T-helper 17 cell (primary cell): ENCODE measurements at regions not wholly inside any gene's neighbourhood (a gene's known extent, or its start where the extent isn't known, plus 50 kb on each side); places are given as distances from the start of the nearest gene placed in this dataset.

ENCODE experiments used
- ATAC-seq: fragments of 150-1000 bp; cut with Tn5 transposase; 2 replicates; pipeline ENCODE4 v1.10.0; 2021; ENCODE audit warnings: mild to moderate bottlenecking, moderate library complexity
- DNase-seq, 3 donors: peaks; one replicate each; pipeline versions ENCODE4 v3.0.0 to v3.0.0-alpha.2; 2020 to 2021
- H3K9me3 ChIP-seq: one replicate; pipeline ENCODE4 v1.7.0; 2013; ENCODE audit warnings: low read length, mild to moderate bottlenecking; ENCODE audit not compliant: control insufficient read depth, poor library complexity, severe bottlenecking
- H3K27ac Mint-ChIP-seq: one replicate; pipeline ENCODE4 v1.8.0; 2022; ENCODE audit warnings: mild to moderate bottlenecking, moderate library complexity, mixed read lengths
- H3K27me3 Mint-ChIP-seq: one replicate; pipeline ENCODE4 v1.8.0; 2022; ENCODE audit warnings: mixed read lengths
- H3K36me3 Mint-ChIP-seq: one replicate; pipeline ENCODE4 v1.8.0; 2022; ENCODE audit warnings: low read depth, mixed read lengths
- H3K4me1 Mint-ChIP-seq: one replicate; pipeline ENCODE4 v1.8.0; 2022; ENCODE audit warnings: mild to moderate bottlenecking, mixed read lengths
- H3K4me3 Mint-ChIP-seq: one replicate; pipeline ENCODE4 v1.8.0; 2022; ENCODE audit warnings: mild to moderate bottlenecking, moderate library complexity, mixed read lengths

GRCh38 chr20:62527781-62528180 is 52.0 kb upstream of the GATA5 start:
- Mint-ChIP-seq H3K27ac (no peak overlapping the region), H3K4me1 (no peaks in the 10 kb centered on the region), H3K36me3 (peaks cover 2% of the 10 kb centered on the region), H3K27me3 (peaks cover 41% of the 10 kb centered on the region), H3K4me3 (no peak overlapping the region)
- no peaks in the 10 kb centered on the region for H3K9me3 ChIP-seq
- DNase-seq, result no peak
- no peak for ATAC-seq

GRCh38 chr20:62528983-62529891 is 53.4 kb upstream of the GATA5 start:
- Mint-ChIP-seq H3K27me3 (peaks cover 36% of the 10 kb centered on the region), H3K4me1 (no peaks in the 10 kb centered on the region)
- no peak for ATAC-seq

GRCh38 chr20:62529896-62530642 is 54.3 kb upstream of the GATA5 start:
- Mint-ChIP-seq H3K27me3 (peaks cover 41% of the 10 kb centered on the region), H3K36me3 (peaks cover 2% of the 10 kb centered on the region), H3K27ac (no peak overlapping the region), H3K4me3 (no peak overlapping the region), H3K4me1 (no peaks in the 10 kb centered on the region)
- ATAC-seq (no peak), DNase-seq (no peak)
- no peaks in the 10 kb centered on the region for H3K9me3 ChIP-seq

More at GRCh38 chr20:62528983-62529891, 53.4 kb upstream of the GATA5 start:
- H3K27ac Mint-ChIP-seq, result no peak overlapping the region
- H3K36me3 Mint-ChIP-seq, result peaks cover 2% of the 10 kb centered on the region
- no peak overlapping the region for H3K4me3 Mint-ChIP-seq
- no peak for DNase-seq
- H3K9me3 ChIP-seq, result no peaks in the 10 kb centered on the region

GRCh38 chr20:62530643-62531032 is 54.8 kb upstream of the GATA5 start:
- peaks cover 2% of the 10 kb centered on the region for H3K36me3 Mint-ChIP-seq
- H3K4me1 Mint-ChIP-seq, result no peaks in the 10 kb centered on the region

GRCh38 chr20:62531046-62531838 is 55.4 kb upstream of the GATA5 start:
- no peak overlapping the region for H3K27ac Mint-ChIP-seq
- H3K4me1 Mint-ChIP-seq, result no peaks in the 10 kb centered on the region
- DNase-seq (no peak), ATAC-seq (no peak)
- peaks cover 30% of the 10 kb centered on the region for H3K27me3 Mint-ChIP-seq
- no peaks in the 10 kb centered on the region for H3K36me3 Mint-ChIP-seq
- H3K9me3 ChIP-seq, result no peaks in the 10 kb centered on the region
- H3K4me3 Mint-ChIP-seq, result no peak overlapping the region

More at GRCh38 chr20:62530643-62531032, 54.8 kb upstream of the GATA5 start:
- Mint-ChIP-seq H3K4me3 (no peak overlapping the region), H3K27ac (no peak overlapping the region), H3K27me3 (peaks cover 36% of the 10 kb centered on the region)
- DNase-seq (no peak), ATAC-seq (no peak)
- no peaks in the 10 kb centered on the region for H3K9me3 ChIP-seq

- DNase-seq, result no peak
- no peak overlapping the region for H3K4me3 Mint-ChIP-seq
- no peaks in the 10 kb centered on the region for H3K4me1 Mint-ChIP-seq
- H3K9me3 ChIP-seq, result no peaks in the 10 kb centered on the region
- H3K36me3 Mint-ChIP-seq, result no peaks in the 10 kb centered on the region
- no peak for ATAC-seq
- H3K27ac Mint-ChIP-seq, result no peak overlapping the region
- H3K27me3 Mint-ChIP-seq, result peaks cover 23% of the 10 kb centered on the region
These were observed 57.1 kb upstream of the GATA5 start for GRCh38 chr20:62532921-62533320.

- H3K9me3 ChIP-seq, result no peaks in the 10 kb centered on the region
- Mint-ChIP-seq H3K4me3 (no peak overlapping the region), H3K27ac (no peak overlapping the region), H3K36me3 (no peaks in the 10 kb centered on the region), H3K4me1 (no peaks in the 10 kb centered on the region), H3K27me3 (peaks cover 18% of the 10 kb centered on the region)
- DNase-seq, result no peak
- ATAC-seq, result no peak
These were observed 58.0 kb upstream of the GATA5 start for GRCh38 chr20:62533591-62534495.

GRCh38 chr20:62534526-62535221 is 58.9 kb upstream of the GATA5 start:
- Mint-ChIP-seq H3K4me3 (no peak overlapping the region), H3K27me3 (peaks cover 15% of the 10 kb centered on the region), H3K4me1 (no peaks in the 10 kb centered on the region), H3K27ac (no peak overlapping the region), H3K36me3 (no peaks in the 10 kb centered on the region)
- ATAC-seq (no peak), DNase-seq (no peak)
- no peaks in the 10 kb centered on the region for H3K9me3 ChIP-seq

- H3K27ac Mint-ChIP-seq, result no peak overlapping the region
These were observed 59.6 kb upstream of the GATA5 start for GRCh38 chr20:62535282-62535811.

GRCh38 chr20:62535964-62536363 is 60.2 kb upstream of the GATA5 start:
- no peaks in the 10 kb centered on the region for H3K9me3 ChIP-seq
- ATAC-seq (no peak), DNase-seq (no peak)
- H3K4me1 Mint-ChIP-seq, result no peaks in the 10 kb centered on the region
- H3K27ac Mint-ChIP-seq, result no peak overlapping the region
- H3K36me3 Mint-ChIP-seq, result no peaks in the 10 kb centered on the region
- H3K4me3 Mint-ChIP-seq, result no peak overlapping the region
- H3K27me3 Mint-ChIP-seq, result peaks cover 6% of the 10 kb centered on the region

More at GRCh38 chr20:62535282-62535811, 59.6 kb upstream of the GATA5 start:
- no peak overlapping the region for H3K4me3 Mint-ChIP-seq
- no peaks in the 10 kb centered on the region for H3K9me3 ChIP-seq
- H3K27me3 Mint-ChIP-seq, result peaks cover 11% of the 10 kb centered on the region
- H3K4me1 Mint-ChIP-seq, result no peaks in the 10 kb centered on the region
- no peaks in the 10 kb centered on the region for H3K36me3 Mint-ChIP-seq
- ATAC-seq (no peak), DNase-seq (no peak)

GRCh38 chr20:62536871-62537401 is 61.1 kb upstream of the GATA5 start:
- no peak for ATAC-seq
- Mint-ChIP-seq H3K36me3 (no peaks in the 10 kb centered on the region), H3K27ac (no peak overlapping the region), H3K4me3 (no peak overlapping the region), H3K4me1 (no peaks in the 10 kb centered on the region), H3K27me3 (peaks cover 6% of the 10 kb centered on the region)
- no peaks in the 10 kb centered on the region for H3K9me3 ChIP-seq
- DNase-seq, result no peak
